CD4-positive, alpha-beta T cell treated with Interleukin-4 for 4 hours (primary cell): ENCODE measurements at regions not wholly inside any gene's neighbourhood (a gene's known extent, or its start where the extent isn't known, plus 50 kb on each side); places are given as distances from the start of the nearest gene placed in this dataset.

ENCODE experiments used
- DNase-seq: peaks from one replicate; pipeline ENCODE4 v3.0.0-alpha.2; 2020

DNA sequence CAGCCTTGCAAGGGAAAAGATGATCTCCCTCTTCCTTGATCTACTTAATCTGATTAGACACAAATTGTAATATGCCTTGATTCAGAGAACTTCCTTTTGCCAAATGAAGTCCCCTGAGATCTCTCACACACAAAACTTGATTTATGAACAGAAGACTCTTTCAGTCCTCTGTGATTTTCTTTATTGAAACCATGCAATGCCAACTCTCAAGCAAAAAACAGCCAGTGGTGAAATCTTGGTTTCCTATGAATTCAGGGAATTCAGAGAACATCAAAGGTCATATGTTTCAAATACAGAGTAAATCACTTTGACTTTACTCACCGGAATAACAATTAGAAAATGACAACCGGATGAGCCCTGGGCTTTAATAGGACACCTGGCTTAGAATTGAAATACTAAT lies 211.7 kb downstream of the ABHD5 start:
- DNase-seq: no peak

- DNase-seq: no peak
Measured at GRCh38 chr3:43905157-43905556, 214.4 kb downstream of the ABHD5 start.

DNA sequence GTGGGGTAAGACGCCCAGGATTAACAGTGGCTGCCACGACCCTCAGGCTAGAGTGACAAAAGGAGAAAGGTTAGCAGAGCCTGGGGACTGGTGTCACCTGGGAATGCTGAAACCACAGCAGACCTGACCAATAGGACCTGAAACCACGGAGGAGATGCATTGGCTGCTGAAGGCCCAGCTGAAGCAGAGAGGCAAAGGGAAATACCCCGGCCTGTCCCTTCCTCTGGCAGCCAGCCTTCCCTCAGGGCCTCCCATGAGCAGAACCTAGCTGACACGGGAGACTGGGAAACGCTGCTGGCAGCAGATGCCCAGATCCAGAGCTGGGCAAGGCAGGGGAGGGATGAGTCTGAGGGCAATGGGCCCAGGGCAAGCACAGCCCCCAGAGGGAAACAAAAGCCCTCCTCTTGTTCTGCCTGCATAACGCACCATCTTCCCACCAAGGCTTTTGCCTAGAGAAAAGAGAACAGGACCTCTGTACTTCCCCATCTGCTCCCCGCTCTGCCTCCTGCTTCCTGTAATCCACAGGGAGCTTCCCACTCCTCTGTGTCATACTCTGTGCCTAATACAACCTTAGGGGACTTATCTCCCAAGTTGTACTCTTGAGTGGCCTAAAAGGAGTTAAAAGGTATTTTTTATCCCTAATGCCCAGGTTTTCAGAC lies 216.2 kb downstream of the ABHD5 start:
- no peak for DNase-seq

- DNase-seq: no peak
Measured at GRCh38 chr3:43907508-43907858, 216.7 kb downstream of the ABHD5 start.

GRCh38 chr3:43908456-43908855 lies 217.7 kb downstream of the ABHD5 start:
- no peak for DNase-seq

- no peak for DNase-seq
Measured at GRCh38 chr3:43909149-43909548, 218.4 kb downstream of the ABHD5 start.

GRCh38 chr3:43910750-43911149 lies 220.0 kb downstream of the ABHD5 start:
- no peak for DNase-seq

DNA sequence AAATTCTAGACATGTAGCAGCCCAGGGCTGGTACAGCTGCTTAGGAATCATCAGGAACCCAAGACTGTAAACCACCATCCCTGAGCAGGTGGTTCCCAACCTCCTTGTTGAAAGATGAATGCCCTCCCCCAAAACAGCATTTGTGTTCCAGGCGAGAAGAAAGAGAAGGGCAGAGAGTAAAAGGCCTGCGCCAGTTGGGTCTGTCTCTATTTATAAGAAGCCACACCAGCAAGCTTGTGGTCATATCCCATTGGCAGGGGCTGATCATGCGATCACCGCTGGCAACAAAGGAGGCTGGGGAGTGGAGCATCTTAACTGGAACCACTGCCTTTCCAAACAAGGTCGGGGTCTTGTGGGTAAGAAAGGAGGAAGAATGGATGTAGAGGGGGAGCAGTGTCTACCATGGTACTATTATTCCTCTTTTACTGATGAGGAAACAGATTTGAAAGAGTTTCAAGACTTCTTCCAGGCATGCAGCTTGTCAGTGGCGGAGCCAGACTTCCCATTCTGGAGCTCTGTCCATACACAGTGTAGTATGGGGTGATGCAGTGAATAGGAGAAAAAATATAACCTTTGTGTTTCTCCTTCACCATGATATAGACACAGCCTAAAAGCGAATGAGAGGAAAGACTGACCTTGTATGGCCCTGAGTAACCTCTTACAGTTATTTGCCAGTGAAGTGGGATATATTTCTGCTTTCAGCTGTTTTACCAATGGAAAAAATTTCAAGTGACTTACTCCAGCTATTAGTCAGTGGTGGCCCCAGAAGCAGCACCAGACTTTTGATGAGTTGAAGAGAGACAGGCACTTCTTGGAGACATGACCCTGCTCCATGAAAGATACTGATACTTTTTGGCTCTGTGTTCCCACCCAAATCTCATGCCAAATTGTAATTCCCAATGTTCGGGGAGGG lies 222.6 kb downstream of the ABHD5 start:
- no peak for DNase-seq

DNA sequence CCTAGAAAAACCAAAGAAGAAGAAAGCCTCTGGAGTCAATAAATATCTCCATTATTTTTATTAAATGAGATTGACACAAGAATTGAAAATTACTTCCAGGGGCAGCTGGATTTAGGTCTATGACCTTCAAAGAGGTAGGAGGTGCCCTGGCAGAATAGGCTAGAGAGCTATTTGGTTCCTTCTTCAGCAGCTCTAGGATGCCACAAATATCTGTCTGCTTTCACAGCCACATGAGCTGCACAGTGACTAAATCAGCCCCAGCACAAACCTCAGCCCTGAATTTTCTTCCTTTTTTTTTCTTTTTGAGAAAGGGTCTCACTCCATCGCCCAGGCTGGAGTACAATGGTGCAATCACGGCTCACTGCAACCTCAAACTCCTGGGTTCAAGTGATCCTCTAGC lies 223.5 kb downstream of the ABHD5 start:
- no peak for DNase-seq

GRCh38 chr3:43915546-43915945 lies 224.8 kb downstream of the ABHD5 start:
- no peak for DNase-seq

DNA sequence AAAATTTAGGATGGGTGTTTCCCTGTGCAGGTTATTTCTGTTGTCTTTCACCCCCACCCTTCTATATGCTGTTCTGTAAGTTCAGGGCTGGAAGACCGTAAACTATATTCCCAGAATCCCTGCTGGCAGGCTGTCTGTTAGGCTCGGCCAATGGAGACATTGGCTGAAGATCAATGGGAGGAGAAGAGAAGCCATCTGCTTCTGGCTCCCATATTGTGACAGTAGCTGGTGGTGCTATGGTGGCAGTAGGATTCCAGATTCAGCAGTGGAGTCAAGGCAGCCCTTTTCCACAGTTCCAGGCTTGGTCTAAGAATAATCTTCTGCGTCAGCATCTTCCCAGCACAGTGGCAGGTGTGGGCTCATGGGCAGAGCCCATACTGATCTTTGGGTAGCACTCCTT lies 226.6 kb downstream of the ABHD5 start:
- no peak for DNase-seq

GRCh38 chr3:43919029-43919428 lies 228.3 kb downstream of the ABHD5 start:
- no peak for DNase-seq

- DNase-seq: no peak
Measured at GRCh38 chr3:43921056-43921648, 230.4 kb downstream of the ABHD5 start.

- no peak for DNase-seq
Measured at GRCh38 chr3:43922374-43922773, 231.6 kb downstream of the ABHD5 start.

DNA sequence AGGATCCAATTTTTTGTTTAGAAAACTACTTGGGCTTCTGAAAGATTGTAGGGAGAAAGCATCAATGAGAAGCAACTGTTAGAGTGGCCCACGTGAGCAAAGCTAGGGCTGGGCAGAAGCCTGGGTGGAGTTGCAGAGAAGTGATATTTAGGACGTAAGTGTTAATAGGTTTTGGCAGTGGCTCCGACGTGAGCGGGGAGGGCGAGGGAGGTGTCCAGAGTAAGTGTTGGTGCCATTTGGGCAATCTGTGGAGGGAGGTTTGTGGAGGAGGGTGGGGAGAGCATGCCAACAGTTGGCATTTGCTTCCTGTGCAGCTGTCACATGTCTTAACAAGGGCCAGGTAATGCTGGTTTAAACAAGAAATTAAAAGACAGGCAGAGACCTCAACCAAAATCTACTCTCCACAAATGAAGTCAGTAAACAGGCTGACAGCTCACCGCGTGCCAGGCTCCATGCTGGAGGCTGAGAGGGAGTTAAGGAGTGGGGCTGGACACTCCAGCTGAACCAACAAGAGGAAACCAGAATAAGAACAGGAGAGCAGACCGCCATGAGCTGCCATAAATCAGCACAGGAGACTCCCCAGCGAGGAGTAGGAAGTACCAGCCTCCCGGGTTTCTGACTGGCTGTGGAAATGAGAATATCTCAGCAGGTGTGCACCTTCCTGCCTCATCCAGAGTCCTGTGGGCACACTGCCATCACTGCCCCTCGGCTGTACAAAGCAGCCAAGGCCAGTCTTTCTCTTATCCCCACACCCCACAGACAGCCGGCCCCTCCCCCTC lies 232.6 kb downstream of the ABHD5 start:
- no peak for DNase-seq

- DNase-seq: no peak
Measured at GRCh38 chr3:43926055-43926454, 235.3 kb downstream of the ABHD5 start.

DNA sequence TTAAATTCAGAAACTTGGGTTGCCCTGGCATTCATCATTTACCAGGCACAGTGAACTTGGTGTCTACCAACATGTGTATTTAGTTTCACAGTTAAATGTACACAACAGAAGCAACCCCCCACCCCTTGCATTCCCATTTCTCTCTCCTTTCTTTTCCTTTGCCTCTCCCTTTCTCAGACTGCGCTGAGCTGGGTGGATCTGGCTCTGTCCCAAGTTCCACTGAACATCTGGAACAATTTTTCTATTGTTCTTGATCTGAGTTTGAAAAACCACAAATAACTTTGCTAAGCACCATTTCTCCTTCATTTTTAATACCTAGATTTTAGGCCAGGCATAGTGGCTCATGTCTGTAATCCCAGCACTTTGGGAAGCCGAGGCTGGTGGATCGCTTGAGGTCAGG lies 242.2 kb downstream of the ABHD5 start:
- DNase-seq: no peak

DNA sequence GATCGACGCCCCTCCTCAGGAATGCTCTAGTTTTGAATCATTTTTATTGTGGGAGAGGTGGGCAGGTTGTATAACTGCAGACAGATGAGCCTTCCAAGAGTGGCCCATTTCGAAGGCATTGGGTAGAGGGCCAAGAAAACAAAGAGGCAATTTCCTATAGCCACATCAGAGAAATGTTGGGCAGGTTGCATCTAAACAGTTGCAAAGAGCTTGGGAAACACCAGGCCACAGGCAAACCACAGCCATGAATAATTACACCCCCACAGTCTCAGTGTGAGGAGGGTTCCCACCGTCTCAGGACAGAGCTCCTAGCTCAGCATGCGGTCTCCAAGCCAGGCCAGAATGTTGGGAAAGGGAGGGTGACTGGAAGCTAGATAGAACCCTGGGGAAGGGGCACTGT lies 257.3 kb downstream of the ABHD5 start:
- no peak for DNase-seq

DNA sequence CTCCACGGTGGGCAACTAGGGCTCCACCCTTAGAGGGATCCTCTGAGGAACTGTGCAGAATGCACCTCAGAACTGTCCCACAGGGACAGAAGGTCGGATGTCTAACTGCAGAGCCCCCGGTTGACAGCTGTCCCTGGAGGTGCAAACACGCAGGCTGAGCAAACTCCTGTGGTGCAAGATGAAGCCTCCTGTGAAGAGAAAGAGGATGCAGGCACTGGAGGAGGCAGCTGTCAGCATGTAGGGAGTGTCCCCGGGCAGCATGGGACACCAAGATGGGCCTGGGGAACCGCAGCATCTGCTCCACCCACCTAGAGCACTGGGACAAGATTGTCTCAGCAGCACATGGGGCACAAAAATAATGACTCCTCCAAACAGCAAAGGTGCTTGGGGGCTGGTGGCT lies 258.9 kb downstream of the ABHD5 start:
- no peak for DNase-seq

DNA sequence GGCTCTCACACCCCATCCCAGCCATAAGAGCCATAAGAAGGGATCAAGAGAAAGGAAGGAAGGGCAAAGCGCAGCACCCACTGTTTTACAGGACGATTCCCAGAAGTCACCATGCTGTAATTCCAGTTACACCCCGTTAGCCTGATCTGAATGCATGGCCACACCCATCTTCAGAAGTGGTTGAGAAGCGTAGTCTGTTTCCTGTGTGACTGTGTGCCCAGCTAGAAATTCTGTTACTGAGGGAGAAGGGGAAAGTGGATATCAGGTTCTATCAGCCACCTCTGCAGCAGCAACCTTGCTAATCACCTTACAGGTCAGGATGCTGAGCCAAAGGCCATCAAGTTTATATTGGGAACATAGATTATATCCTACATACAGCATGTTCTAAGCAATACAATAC lies 260.0 kb downstream of the ABHD5 start:
- no peak for DNase-seq

DNA sequence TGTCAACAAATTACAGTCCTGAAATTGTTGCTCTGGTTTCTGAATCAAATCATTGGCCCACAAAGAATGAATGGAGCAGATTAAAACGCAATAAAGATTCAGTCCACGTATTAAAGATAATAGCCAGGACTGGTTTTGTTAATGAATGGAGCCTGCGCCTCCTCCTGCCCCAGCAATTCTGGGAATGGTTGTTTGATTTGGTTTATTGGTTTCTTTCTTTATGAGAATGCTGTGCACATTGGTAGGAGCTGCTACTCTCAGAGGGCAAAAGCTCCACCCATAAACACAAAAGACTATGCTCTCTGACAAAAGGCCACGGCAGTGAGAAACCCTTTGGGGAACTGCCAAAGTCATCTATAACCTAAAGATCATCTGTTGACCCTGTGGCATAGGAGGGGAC lies 261.1 kb downstream of the ABHD5 start:
- DNase-seq: no peak

DNA sequence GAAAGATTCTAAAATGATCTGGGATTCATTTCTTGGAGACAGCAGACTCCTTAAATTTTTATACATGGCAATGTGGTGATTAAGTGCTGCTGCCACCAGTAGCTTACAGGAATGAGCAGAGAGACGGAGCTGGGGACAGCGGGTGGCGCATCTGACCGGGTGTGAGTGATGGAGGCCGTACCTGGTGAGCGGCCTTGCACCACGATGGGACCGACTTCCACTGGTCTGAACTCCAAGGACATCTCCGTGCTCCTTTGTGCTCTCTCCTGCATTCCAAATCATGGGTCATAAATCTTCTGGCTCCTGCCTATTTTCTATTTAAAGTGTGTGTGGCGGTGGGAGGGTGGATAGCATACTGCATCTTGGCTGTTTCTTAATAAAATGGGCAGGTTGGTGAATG lies 262.6 kb downstream of the ABHD5 start:
- no peak for DNase-seq
